ENCODE measurements at regions not wholly inside any gene's neighbourhood (a gene's known extent, or its start where the extent isn't known, plus 50 kb on each side); places are given as distances from the start of the nearest gene placed in this dataset.

DNA sequence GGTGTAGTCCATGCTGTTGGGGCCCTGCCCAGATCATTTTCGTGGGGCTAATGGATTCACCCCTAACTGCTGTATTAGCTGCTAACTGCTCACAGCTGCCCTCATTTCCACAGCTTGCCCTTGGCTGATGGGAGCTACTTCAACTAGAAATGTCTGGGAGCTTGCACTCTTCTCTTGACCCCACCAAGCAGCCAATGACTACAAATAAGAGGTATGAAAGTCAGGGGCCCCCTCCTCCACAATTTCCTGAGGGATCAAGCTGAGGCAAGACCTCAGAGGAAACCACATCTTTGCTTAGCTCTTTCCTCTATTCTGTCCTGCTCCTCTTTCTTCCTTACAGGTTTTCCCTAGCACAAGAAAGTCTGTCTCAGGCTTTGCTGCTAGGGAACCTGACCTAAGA, 397.5 kb downstream of the MLLT3 start:
- in situ Hi-C loops (cut with MboI; ENCODE audit: low sequenced_read_pairs), result no loop called here
- BruUV-seq (replicated peaks), result no TSS peak
- no peak overlapping the region for H4K8ac ChIP-seq (ENCODE audit: low read depth in 2 of 2, low read length in 2 of 2)
- H3K4me3 ChIP-seq (ENCODE audit: insufficient read depth, low read depth, low read length), result no peak overlapping the region
- H3K4ac ChIP-seq (ENCODE audit: low read depth, low read length), result no peak overlapping the region
- H3K4me1 ChIP-seq (ENCODE audit: control insufficient read depth, insufficient read depth, low read length), result no peaks in the 10 kb centered on the region
- H4K20me1 ChIP-seq (ENCODE audit: insufficient read depth, low read length), result no peaks in the 10 kb centered on the region
- no peak overlapping the region for H4K5ac ChIP-seq (ENCODE audit: low read depth, low read length)
- no peak overlapping the region for H2AK9ac ChIP-seq (replicated peaks; ENCODE audit: low read depth, low read length, poor library complexity)
- H3K36me3 ChIP-seq (ENCODE audit: control insufficient read depth, insufficient read depth, low read length), result no peaks in the 10 kb centered on the region
- H3K56ac ChIP-seq (ENCODE audit: extremely low read depth, insufficient read depth, low read length), result no peak overlapping the region
- no peak overlapping the region for H2AFZ ChIP-seq (replicated peaks; ENCODE audit: low read length, poor library complexity)
- no peak overlapping the region for H2BK20ac ChIP-seq (ENCODE audit: low read depth, low read length)
- ChIA-PET POLR2A (ENCODE audit: unreplicated experiment) (no interaction called here), CTCF (no interaction called here)
- H3K4me2 ChIP-seq (ENCODE audit: low read depth, low read length), result no peak overlapping the region
- no peak overlapping the region for H3K27ac ChIP-seq (ENCODE audit: insufficient read depth, low read length)
- no peak overlapping the region for H2BK120ac ChIP-seq (ENCODE audit: low read depth, low read length)
- DNase-seq (no peak), ATAC-seq (ENCODE audit: low read depth) (no peak)
- TF ChIP-seq RFX5 (IDR thresholded peaks at IDR 0.05; ENCODE audit: low read depth, low read length) (no peak), MAFK (IDR thresholded peaks at IDR 0.05; ENCODE audit: low read depth, low read length) (no peak), RCOR1 (IDR thresholded peaks at IDR 0.05; ENCODE audit: insufficient replicate concordance, low read length) (no peak), SMC3 (IDR thresholded peaks at IDR 0.05; ENCODE audit: low read depth, low read length) (no peak), CEBPB (IDR thresholded peaks at IDR 0.05; ENCODE audit: low read depth, low read length) (no peak), POLR2A (IDR thresholded peaks at IDR 0.05; ENCODE audit: low read depth, low read length) (no peak), NFE2L2 (IDR thresholded peaks at IDR 0.05; ENCODE audit: low read depth, low read length) (no peak), FOS (IDR thresholded peaks at IDR 0.05; ENCODE audit: low read depth, low read length) (no peak), BHLHE40 (IDR thresholded peaks at IDR 0.05; ENCODE audit: low read depth, low read length) (no peak), MAZ (IDR thresholded peaks at IDR 0.05; ENCODE audit: borderline replicate concordance, low read depth, low read length) (no peak), RAD21 (IDR thresholded peaks at IDR 0.05; ENCODE audit: low read length) (no peak), CHD1 (IDR thresholded peaks at IDR 0.05; ENCODE audit: low read depth, low read length) (no peak), MXI1 (IDR thresholded peaks at IDR 0.05; ENCODE audit: borderline replicate concordance, low read depth, low read length) (no peak)
- TF ChIP-seq, protein P1, sequence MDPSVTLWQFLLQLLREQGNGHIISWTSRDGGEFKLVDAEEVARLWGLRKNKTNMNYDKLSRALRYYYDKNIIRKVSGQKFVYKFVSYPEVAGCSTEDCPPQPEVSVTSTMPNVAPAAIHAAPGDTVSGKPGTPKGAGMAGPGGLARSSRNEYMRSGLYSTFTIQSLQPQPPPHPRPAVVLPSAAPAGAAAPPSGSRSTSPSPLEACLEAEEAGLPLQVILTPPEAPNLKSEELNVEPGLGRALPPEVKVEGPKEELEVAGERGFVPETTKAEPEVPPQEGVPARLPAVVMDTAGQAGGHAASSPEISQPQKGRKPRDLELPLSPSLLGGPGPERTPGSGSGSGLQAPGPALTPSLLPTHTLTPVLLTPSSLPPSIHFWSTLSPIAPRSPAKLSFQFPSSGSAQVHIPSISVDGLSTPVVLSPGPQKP (IDR thresholded peaks at IDR 0.05; ENCODE audit: borderline replicate concordance, low read depth, low read length), result no peak
- TF ChIP-seq, protein P2, sequence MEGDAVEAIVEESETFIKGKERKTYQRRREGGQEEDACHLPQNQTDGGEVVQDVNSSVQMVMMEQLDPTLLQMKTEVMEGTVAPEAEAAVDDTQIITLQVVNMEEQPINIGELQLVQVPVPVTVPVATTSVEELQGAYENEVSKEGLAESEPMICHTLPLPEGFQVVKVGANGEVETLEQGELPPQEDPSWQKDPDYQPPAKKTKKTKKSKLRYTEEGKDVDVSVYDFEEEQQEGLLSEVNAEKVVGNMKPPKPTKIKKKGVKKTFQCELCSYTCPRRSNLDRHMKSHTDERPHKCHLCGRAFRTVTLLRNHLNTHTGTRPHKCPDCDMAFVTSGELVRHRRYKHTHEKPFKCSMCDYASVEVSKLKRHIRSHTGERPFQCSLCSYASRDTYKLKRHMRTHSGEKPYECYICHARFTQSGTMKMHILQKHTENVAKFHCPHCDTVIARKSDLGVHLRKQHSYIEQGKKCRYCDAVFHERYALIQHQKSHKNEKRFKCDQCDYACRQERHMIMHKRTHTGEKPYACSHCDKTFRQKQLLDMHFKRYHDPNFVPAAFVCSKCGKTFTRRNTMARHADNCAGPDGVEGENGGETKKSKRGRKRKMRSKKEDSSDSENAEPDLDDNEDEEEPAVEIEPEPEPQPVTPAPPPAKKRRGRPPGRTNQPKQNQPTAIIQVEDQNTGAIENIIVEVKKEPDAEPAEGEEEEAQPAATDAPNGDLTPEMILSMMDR (conservative IDR thresholded peaks at IDR 0.05; ENCODE audit: low read depth, low read length), result no peak
- TF ChIP-seq, protein P3, sequence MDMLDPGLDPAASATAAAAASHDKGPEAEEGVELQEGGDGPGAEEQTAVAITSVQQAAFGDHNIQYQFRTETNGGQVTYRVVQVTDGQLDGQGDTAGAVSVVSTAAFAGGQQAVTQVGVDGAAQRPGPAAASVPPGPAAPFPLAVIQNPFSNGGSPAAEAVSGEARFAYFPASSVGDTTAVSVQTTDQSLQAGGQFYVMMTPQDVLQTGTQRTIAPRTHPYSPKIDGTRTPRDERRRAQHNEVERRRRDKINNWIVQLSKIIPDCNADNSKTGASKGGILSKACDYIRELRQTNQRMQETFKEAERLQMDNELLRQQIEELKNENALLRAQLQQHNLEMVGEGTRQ (IDR thresholded peaks at IDR 0.05; ENCODE audit: low read depth, low read length), result no peak
- H3K18ac ChIP-seq (ENCODE audit: low read depth, low read length), result no peak overlapping the region
- dilution Hi-C loops (cut with HindIII; ENCODE audit: low sequenced_read_pairs, unreplicated experiment), result no loop called here
- no peak overlapping the region for H2BK15ac ChIP-seq (ENCODE audit: low read depth, low read length)
- H4K91ac ChIP-seq (ENCODE audit: insufficient read depth, low read depth, low read length), result no peak overlapping the region
- no peaks in the 10 kb centered on the region for H3K79me1 ChIP-seq (ENCODE audit: low read depth in 1 of 2, low read length in 2 of 2)
- no peak overlapping the region for H3K23ac ChIP-seq (ENCODE audit: low read depth, low read length)
- intact Hi-C loops (cut with micrococcal nuclease), result no loop called here
- H2AK5ac ChIP-seq (ENCODE audit: low read depth, low read length), result no peak overlapping the region
- WGBS, 2 experiments (ENCODE audit: extremely low coverage in 2 of 2, insufficient read length in 1 of 2), result no CpG with 5 or more reads among the region's 1 CpG
- H3K9me1 ChIP-seq (ENCODE audit: insufficient read depth, low read length), result no peaks in the 10 kb centered on the region
- H3K9me3 ChIP-seq (ENCODE audit: control insufficient read depth, insufficient read depth, low read length), result no peaks in the 10 kb centered on the region
- no peak overlapping the region for H3K9ac ChIP-seq (ENCODE audit: low read depth, low read length)
- no peak overlapping the region for H3K14ac ChIP-seq (replicated peaks; ENCODE audit: low read depth, low read length)
- no peak overlapping the region for H2BK5ac ChIP-seq (ENCODE audit: low read depth, low read length, poor library complexity, severe bottlenecking)
- no peaks in the 10 kb centered on the region; the same call in 1 of the 2 replicates for H3K27me3 ChIP-seq (ENCODE audit: control insufficient read depth, insufficient read depth, low read length)
